K562 (cell line): ENCODE measurements at regions not wholly inside any gene's neighbourhood (a gene's known extent, or its start where the extent isn't known, plus 50 kb on each side); places are given as distances from the start of the nearest gene placed in this dataset.
A peak's percentile ranks its signal among the peaks of the same experiment; 100 is the strongest.

ENCODE experiments used
- ATAC-seq: fragments of 200-7000 bp; cut with Tn5 transposase; 3 replicates; pipeline ENCODE4 v1.9.1; 2020; ENCODE audit warnings: moderate library complexity
- BruUV-seq: library from RNA; stranded (reverse); fragments of 400-500 nt; replicated peaks from 2 replicates; lab custom pipeline; 2021; lab: Mats Ljungman, UMichigan
- CTCF ChIA-PET: fragments of 300-600 bp; formaldehyde crosslinking; extraction: SDS; loops from one replicate; lab custom pipeline; 2021; ENCODE audit warnings: low intra/inter-chr PET ratio; lab: Yijun Ruan, JAX
- POLR2A ChIA-PET: fragments of 300-600, 350-650 bp; sonication (Branson Sonifier 250); formaldehyde crosslinking; extraction: SDS; loops from one replicate; lab custom pipeline; 2021; ENCODE audit warnings: antibody characterized with exemption, inconsistent platforms; lab: Yijun Ruan, JAX
- DNase-seq, 4 experiments: peaks; one replicate each; pipeline versions ENCODE4 v3.0.0 to v3.0.0-alpha.2; 2011 to 2018; ENCODE audit warnings: low spot score in 3 of 4, mixed read lengths in 3 of 4; ENCODE audit errors: extremely low read depth in 1 of 4
- FAIRE-seq: peaks from 2 replicates; lab custom pipeline; 2011; peaks lifted over from hg19 to GRCh38; lab: Jason Lieb, UNC
- H2AFZ ChIP-seq: 2 replicates; pipeline ENCODE4 v1.6.0; 2011; ENCODE audit warnings: low read depth, low read length, control low read depth, inconsistent platforms
- H3K27ac ChIP-seq: fragments of 200-600 bp; 3 replicates; pipeline ENCODE4 v1.8.0; 2011; ENCODE audit warnings: low read depth, mild to moderate bottlenecking, control low read depth, inconsistent platforms, low read length, moderate library complexity, mixed read lengths; ENCODE audit errors: extremely low read depth
- H3K27me3 ChIP-seq, 2 experiments: fragments of 300-600 bp in 1 of 2; 2 replicates in 1 of 2; 3 replicates in 1 of 2; pipeline versions ENCODE4 v1.6.0 to v1.8.0; 2011; ENCODE audit warnings: inconsistent platforms in 2 of 2, low read length in 2 of 2, mild to moderate bottlenecking in 1 of 2, mixed read lengths in 1 of 2, moderate library complexity in 1 of 2; ENCODE audit not compliant: control insufficient read depth in 2 of 2, insufficient read depth in 2 of 2
- H3K36me3 ChIP-seq: fragments of 300-600 bp; 3 replicates; pipeline ENCODE4 v1.8.0; 2011; ENCODE audit warnings: mild to moderate bottlenecking, low read length, inconsistent platforms; ENCODE audit not compliant: control insufficient read depth, insufficient read depth
- H3K4me1 ChIP-seq, 2 experiments: fragments of 200-600 bp in 1 of 2; replicated peaks in 1 of 2; 2 replicates in 1 of 2; 3 replicates in 1 of 2; pipeline versions ENCODE4 v1.5.1 to v1.8.0; 2011; ENCODE audit warnings: inconsistent platforms in 2 of 2, low read length in 2 of 2, mild to moderate bottlenecking in 1 of 2, mixed read lengths in 1 of 2, moderate library complexity in 1 of 2; ENCODE audit not compliant: control insufficient read depth in 2 of 2, insufficient read depth in 2 of 2
- H3K4me2 ChIP-seq: 2 replicates; pipeline ENCODE4 v1.6.1; 2011; ENCODE audit warnings: low read length, control low read depth, inconsistent platforms, mixed read lengths; ENCODE audit not compliant: insufficient read depth
- H3K4me3 ChIP-seq: fragments of 200-600 bp; sonication (generic), shearing (Covaris generic); 2 replicates; pipeline ENCODE4 v1.5.1; 2016; ENCODE audit warnings: control low read depth, inconsistent platforms
- H3K79me2 ChIP-seq: fragments of 200-600 bp; 3 replicates; pipeline ENCODE4 v1.8.0; 2011; ENCODE audit warnings: low read length, inconsistent platforms; ENCODE audit not compliant: control insufficient read depth, insufficient read depth
- H3K9ac ChIP-seq, 2 experiments: 2 replicates each; pipeline versions ENCODE4 v1.6.0 to v1.6.1; 2011; ENCODE audit warnings: low read depth in 2 of 2, low read length in 2 of 2, control low read depth in 1 of 2, inconsistent platforms in 1 of 2, mild to moderate bottlenecking in 1 of 2, mixed read lengths in 1 of 2; ENCODE audit not compliant: insufficient read depth in 1 of 2
- H3K9me1 ChIP-seq: one replicate; pipeline ENCODE4 v1.6.0; 2011; ENCODE audit warnings: inconsistent platforms, mild to moderate bottlenecking, low read length, moderate library complexity; ENCODE audit not compliant: control insufficient read depth, insufficient read depth
- H3K9me3 ChIP-seq: replicated peaks from 2 replicates; pipeline ENCODE4 v1.5.1; 2011; ENCODE audit warnings: low read depth, low read length, inconsistent platforms; ENCODE audit not compliant: control insufficient read depth, insufficient read depth
- H4K20me1 ChIP-seq: replicated peaks from 2 replicates; pipeline ENCODE4 v1.6.1; 2011; ENCODE audit warnings: low read length, inconsistent platforms, mixed read lengths; ENCODE audit not compliant: control insufficient read depth, insufficient read depth
- HCFC1 ChIP-seq: IDR thresholded peaks from 2 replicates; pipeline ENCODE4 v1.6.1; 2012; ENCODE audit warnings: low read depth, low read length, improper control_type of control experiment
- MITF ChIP-seq: IDR thresholded peaks from 2 replicates; pipeline ENCODE4 v1.6.1; 2014; ENCODE audit warnings: antibody characterized with exemption
- NFIC ChIP-seq: fragments of 450-650 bp; IDR thresholded peaks from 2 replicates; pipeline ENCODE4 v1.6.1; 2017; ENCODE audit warnings: mild to moderate bottlenecking, inconsistent platforms
- NONO ChIP-seq, 2 experiments: fragments of 200-400 bp in 1 of 2; fragments of 450-650 bp in 1 of 2; formaldehyde crosslinking in 1 of 2; IDR thresholded peaks; 2 replicates each; pipeline ENCODE4 v1.6.1; 2017; ENCODE audit warnings: low read depth in 2 of 2, mild to moderate bottlenecking in 2 of 2, moderate library complexity in 2 of 2, low read length in 1 of 2
- THRAP3 ChIP-seq: fragments of 450-650 bp; IDR thresholded peaks from 2 replicates; pipeline ENCODE4 v1.6.1; 2016; ENCODE audit warnings: mild to moderate bottlenecking, inconsistent platforms, borderline replicate concordance
- ZMIZ1 ChIP-seq, 2 experiments: fragments of 150-350 bp in 1 of 2; IDR thresholded peaks; 2 replicates each; pipeline ENCODE4 v1.6.1; 2012 to 2016; ENCODE audit warnings: low read depth in 2 of 2, low read length in 2 of 2, mild to moderate bottlenecking in 1 of 2, moderate library complexity in 1 of 2
- WGBS: fragments of 100-300 bp; shearing (Covaris generic); methylation state at CpG from one replicate; pipeline ENCODE4 v1.1.6; 2016; ENCODE audit warnings: low coverage, mixed read lengths; ENCODE audit not compliant: insufficient coverage; ENCODE audit errors: missing lambda C conversion rate; 5-methylcytosine and 5-hydroxymethylcytosine counted together
- in situ Hi-C: fragments of 300-500 bp; cut with MboI; formaldehyde crosslinking; loops from 4 replicates; pipeline ENCODE4 v1.15.0; 2018; ENCODE audit warnings: inconsistent platforms, mixed read lengths
- intact Hi-C: fragments of 100-400 bp; cut with micrococcal nuclease; formaldehyde crosslinking; loops from 2 replicates; pipeline ENCODE4 v1.14.2; 2022

- TF ChIP-seq MITF (no peak), THRAP3 (no peak), NONO (IDR thresholded peaks at IDR 0.05; ENCODE audit: low read depth in 2 of 2, low read length in 1 of 2) (no peak), HCFC1 (no peak)
- TF ChIP-seq, all 486 proteins: peak for 0
Measured at GRCh38 chr15:92772626-92773244, 117.2 kb upstream of the FAM174B start (continued).

GRCh38 chr15:92773340-92773739 is 117.8 kb upstream of the FAM174B start:
- Histone ChIP-seq H3K4me2 (no peak overlapping the region), H3K9me3 (no peaks in the 10 kb centered on the region), H3K36me3 (no peaks in the 10 kb centered on the region), H2AFZ (no peak overlapping the region), H3K4me1 (no peaks in the 10 kb centered on the region), H3K9me1 (no peaks in the 10 kb centered on the region), H3K27ac (no peak overlapping the region), H3K4me3 (no peak overlapping the region), H3K79me2 (no peaks in the 10 kb centered on the region), H3K9ac (no peak overlapping the region), H4K20me1 (no peaks in the 10 kb centered on the region), H3K27me3 (0 out of 5 replicates have a peak, but pooled peaks cover 0 to 4% of the 10 kb centered on the region in 2 experiments)
- FAIRE-seq, result no peak
- ATAC-seq, result no peak
- 51% methylated on average over 6 of the region's 6 CpGs for WGBS
- intact Hi-C loops, result no loop called here
- ChIA-PET POLR2A (interaction anchor here (1.1 kb wide), 1 partner anchor 127 kb away, joined by 4 read pairs; the partner anchor contains the start of gene CHD2), CTCF (no interaction called here)
- in situ Hi-C loops, result no loop called here
- no TSS peak for BruUV-seq
- DNase-seq, result no peak
- TF ChIP-seq ZMIZ1 (IDR thresholded peaks at IDR 0.05; ENCODE audit: low read depth in 2 of 2, low read length in 2 of 2), result no peak
- peak; percentile 76 for TF ChIP-seq NFIC
